Fibroblast of mammary gland (primary cell): ENCODE measurements at regions not wholly inside any gene's neighbourhood (a gene's known extent, or its start where the extent isn't known, plus 50 kb on each side); places are given as distances from the start of the nearest gene placed in this dataset.

ENCODE experiments used
- DNase-seq: peaks from one replicate; pipeline ENCODE4 v3.0.0-alpha.2; 2010; ENCODE audit warnings: low read depth
- H3K4me3 ChIP-seq: 2 replicates; pipeline ENCODE4 v1.5.1; 2011; ENCODE audit warnings: low read depth, mild to moderate bottlenecking, low read length, moderate library complexity; ENCODE audit not compliant: control insufficient read depth
- TF ChIP-seq, protein P1 (sequence below): conservative IDR thresholded peaks from 2 replicates; pipeline ENCODE4 v1.5.1; 2011; ENCODE audit warnings: low read depth, low read length, inconsistent platforms; ENCODE audit not compliant: control insufficient read depth, insufficient read depth

DNA sequence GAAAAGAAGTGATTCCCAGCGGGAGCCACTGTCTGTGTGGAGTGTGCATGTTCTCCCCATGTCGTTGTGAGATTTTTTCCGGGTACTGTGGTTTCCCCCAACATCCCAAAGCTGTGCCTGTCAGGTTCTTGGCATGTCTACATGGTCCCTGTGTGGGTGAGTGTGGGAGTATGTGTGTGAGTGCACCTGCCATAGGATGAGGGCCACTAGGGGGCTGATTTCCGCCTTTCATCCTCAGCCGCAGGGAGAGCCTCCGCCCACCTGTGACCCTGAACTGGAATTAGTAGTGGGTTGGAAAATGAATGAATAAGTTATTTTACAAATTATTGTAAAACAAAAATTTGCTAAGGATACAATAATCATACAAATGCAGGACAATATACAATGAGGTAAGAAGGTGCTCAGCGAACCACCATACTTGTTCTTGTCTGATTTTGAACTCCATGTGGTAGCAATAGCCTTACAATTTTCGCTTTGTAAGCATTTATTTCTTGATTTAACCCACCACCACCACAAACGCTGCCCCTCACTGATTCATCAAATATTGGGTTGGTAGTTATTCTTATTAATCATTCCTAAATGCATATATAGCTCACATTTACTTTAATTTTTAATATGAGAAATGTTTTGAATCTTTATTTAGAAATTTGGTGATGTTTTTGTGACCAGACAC, 641.2 kb upstream of the VSTM2A start:
- H3K4me3 ChIP-seq, result no peak overlapping the region
- no peak for DNase-seq
- TF ChIP-seq, protein P1, sequence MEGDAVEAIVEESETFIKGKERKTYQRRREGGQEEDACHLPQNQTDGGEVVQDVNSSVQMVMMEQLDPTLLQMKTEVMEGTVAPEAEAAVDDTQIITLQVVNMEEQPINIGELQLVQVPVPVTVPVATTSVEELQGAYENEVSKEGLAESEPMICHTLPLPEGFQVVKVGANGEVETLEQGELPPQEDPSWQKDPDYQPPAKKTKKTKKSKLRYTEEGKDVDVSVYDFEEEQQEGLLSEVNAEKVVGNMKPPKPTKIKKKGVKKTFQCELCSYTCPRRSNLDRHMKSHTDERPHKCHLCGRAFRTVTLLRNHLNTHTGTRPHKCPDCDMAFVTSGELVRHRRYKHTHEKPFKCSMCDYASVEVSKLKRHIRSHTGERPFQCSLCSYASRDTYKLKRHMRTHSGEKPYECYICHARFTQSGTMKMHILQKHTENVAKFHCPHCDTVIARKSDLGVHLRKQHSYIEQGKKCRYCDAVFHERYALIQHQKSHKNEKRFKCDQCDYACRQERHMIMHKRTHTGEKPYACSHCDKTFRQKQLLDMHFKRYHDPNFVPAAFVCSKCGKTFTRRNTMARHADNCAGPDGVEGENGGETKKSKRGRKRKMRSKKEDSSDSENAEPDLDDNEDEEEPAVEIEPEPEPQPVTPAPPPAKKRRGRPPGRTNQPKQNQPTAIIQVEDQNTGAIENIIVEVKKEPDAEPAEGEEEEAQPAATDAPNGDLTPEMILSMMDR, result no peak

DNA sequence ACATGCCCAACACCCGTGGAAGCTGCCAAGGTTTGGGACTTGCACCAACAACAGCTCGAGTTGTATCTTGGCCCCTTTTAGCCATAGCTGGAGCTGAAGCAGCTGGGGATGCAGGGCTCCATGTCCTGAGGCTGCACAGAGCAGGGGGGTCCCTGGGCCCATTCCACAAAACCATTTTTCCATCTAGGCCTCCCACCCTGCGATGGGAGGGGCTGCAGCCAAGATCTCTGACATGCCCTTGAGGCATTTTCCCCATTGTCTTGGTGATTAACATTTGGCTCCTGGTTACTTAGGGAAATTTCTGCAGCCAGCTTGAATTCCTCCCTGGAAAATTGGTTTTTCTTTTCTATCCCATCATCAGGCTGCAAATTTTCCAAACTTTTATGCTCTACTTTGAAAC, 637.8 kb upstream of the VSTM2A start:
- no peak for DNase-seq
- TF ChIP-seq, protein P1, result no peak

DNA sequence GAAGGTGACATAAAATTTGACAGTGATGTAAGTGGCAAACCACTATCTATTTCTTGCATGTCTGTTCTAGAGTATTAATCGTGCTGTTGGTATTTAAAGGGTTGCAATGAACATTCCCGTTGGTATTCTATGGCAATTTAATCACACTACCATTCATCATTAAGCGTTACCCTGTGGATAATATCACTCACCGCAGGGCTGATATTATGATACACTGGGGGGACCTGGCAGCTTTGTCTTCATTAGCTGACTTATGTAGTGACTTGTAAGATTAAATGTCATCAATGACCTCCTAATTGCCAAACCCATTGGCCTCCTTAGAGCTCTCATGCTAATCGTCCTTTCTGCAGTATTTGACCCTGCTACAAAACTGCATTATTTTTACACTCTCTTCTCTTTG, 624.5 kb upstream of the VSTM2A start:
- no peak for DNase-seq
- TF ChIP-seq, protein P1, result no peak
- H3K4me3 ChIP-seq, result no peak overlapping the region

More for the DNA sequence above, 637.8 kb upstream of the VSTM2A start:
- H3K4me3 ChIP-seq, result no peak overlapping the region

DNA sequence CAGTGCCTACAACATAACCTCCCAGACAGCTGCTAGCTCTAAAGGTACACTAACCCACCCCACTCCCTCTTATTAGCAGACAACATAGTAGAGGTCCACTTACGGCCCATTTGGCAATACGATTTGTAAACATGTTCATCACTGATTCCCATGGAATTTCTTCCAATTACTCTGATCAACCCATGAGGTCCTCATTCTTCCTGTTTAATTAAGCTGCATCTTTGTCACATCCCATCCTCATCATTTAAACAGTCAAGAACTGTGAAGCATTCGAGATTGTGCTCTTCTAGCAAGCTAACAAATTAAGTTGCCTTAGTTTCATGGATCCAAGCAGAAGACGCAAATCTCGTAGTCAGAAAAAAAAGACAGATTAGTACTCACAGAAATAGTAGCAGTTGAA, 622.2 kb upstream of the VSTM2A start:
- no peak for DNase-seq
- TF ChIP-seq, protein P1, result no peak
- no peak overlapping the region for H3K4me3 ChIP-seq

DNA sequence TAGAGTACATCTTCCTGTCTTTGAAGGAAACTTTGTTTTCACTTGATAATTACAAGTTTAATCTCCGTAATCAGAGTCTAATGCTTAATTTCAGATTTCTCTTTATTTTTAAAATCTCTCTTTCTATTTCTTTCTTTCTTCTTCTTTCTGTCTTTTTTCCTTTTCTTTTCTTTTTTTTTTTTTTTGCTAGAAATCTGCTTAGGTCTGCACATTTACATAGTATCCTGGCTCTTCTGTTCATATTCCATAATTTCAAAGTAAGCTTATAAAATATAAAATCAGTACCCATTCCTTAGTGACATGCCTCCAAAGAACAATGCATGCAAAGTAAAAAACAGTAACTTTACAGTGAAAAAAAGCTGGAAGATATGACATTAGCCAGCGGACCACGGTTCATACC, 601.7 kb upstream of the VSTM2A start:
- TF ChIP-seq, protein P1, result no peak
- no peak for DNase-seq
- no peak overlapping the region for H3K4me3 ChIP-seq

DNA sequence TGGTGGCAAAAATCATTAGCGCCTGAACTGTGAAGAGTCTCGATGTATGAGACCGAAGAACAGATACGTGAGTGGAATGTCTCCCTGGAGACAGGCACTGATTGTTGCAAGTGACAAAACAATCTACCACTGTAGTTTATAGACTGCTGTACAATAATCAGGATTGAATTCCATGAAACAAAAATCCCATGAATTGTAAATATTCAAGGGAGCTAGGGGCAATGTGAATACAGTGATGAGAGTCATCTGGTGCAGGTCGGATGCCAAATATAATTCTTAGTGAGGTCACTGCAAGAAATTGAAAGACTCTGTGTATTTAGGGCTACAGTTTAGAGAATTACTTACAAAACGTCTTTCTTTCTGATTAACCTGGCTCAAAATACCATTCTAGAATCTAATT, 594.4 kb upstream of the VSTM2A start:
- no peak for DNase-seq
- TF ChIP-seq, protein P1, result no peak

DNA sequence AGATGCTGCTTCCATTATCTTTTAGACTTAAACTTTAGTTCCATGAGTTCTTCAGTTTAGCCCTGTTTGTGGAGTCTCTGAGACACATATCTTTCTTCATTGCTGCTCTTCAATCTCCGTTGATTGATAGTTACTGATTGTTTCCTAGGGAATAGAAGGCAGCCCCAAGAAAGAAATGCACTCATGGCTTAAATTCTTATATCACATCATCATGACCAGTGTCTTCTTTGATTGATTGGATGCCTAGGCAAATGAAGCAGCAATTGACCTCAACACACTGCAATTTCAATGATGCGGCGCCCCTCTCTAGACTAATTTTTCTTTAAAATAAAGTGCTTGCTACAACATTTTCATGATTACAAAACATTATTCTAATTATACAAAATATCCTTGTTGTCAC, 576.5 kb upstream of the VSTM2A start:
- DNase-seq, result no peak
- H3K4me3 ChIP-seq, result no peak overlapping the region
- TF ChIP-seq, protein P1, result no peak

More for the DNA sequence above, 594.4 kb upstream of the VSTM2A start:
- H3K4me3 ChIP-seq, result no peak overlapping the region
